ENCODE measurements at regions not wholly inside any gene's neighbourhood (a gene's known extent, or its start where the extent isn't known, plus 50 kb on each side); places are given as distances from the start of the nearest gene placed in this dataset.

- DNase-seq, result no peak
Measured at GRCh38 chr14:98278800-98279199, 993.2 kb downstream of the BCL11B start.

GRCh38 chr14:98280436-98280835, 991.6 kb downstream of the BCL11B start:
- DNase-seq, result no peak

GRCh38 chr14:98288825-98289224, 983.2 kb downstream of the BCL11B start:
- no peak for DNase-seq

- DNase-seq, result no peak
Measured at GRCh38 chr14:98290596-98290995, 981.4 kb downstream of the BCL11B start.

GRCh38 chr14:98292191-98292590, 979.8 kb downstream of the BCL11B start:
- DNase-seq, result no peak

- no peak for DNase-seq
Measured at GRCh38 chr14:98293576-98293975, 978.4 kb downstream of the BCL11B start.

- DNase-seq, result no peak
Measured at GRCh38 chr14:98296895-98297294, 975.1 kb downstream of the BCL11B start.

- DNase-seq, result no peak
Measured at GRCh38 chr14:98297567-98297966, 974.4 kb downstream of the BCL11B start.

GRCh38 chr14:98298481-98299244, 973.3 kb downstream of the BCL11B start:
- DNase-seq, result no peak

- no peak for DNase-seq
Measured at GRCh38 chr14:98301681-98302080, 970.3 kb downstream of the BCL11B start.

- no peak for DNase-seq
Measured at GRCh38 chr14:98304574-98304973, 967.4 kb downstream of the BCL11B start.

- DNase-seq, result no peak
Measured at GRCh38 chr14:98309591-98309990, 962.4 kb downstream of the BCL11B start.

- DNase-seq, result no peak
Measured at GRCh38 chr14:98312006-98312405, 960.0 kb downstream of the BCL11B start.

- DNase-seq, result no peak
Measured at GRCh38 chr14:98321841-98322240, 950.2 kb downstream of the BCL11B start.

- DNase-seq, result no peak
Measured at GRCh38 chr14:98323836-98324235, 948.2 kb downstream of the BCL11B start.

- DNase-seq, result no peak
Measured at GRCh38 chr14:98325761-98326160, 946.2 kb downstream of the BCL11B start.

- DNase-seq, result no peak
Measured at GRCh38 chr14:98328496-98328895, 943.5 kb downstream of the BCL11B start.

- no peak for DNase-seq
Measured at GRCh38 chr14:98334186-98334585, 937.8 kb downstream of the BCL11B start.

- no peak for DNase-seq
Measured at GRCh38 chr14:98341211-98341610, 930.8 kb downstream of the BCL11B start.

GRCh38 chr14:98345161-98345560, 926.8 kb downstream of the BCL11B start:
- no peak for DNase-seq

- DNase-seq, result no peak
Measured at GRCh38 chr14:98347686-98348085, 924.3 kb downstream of the BCL11B start.

- DNase-seq, result no peak
Measured at GRCh38 chr14:98348505-98348904, 923.5 kb downstream of the BCL11B start.

- DNase-seq, result no peak
Measured at GRCh38 chr14:98350213-98350612, 921.8 kb downstream of the BCL11B start.

GRCh38 chr14:98364961-98365360, 907.0 kb downstream of the BCL11B start:
- no peak for DNase-seq

- DNase-seq, result no peak
Measured at GRCh38 chr14:98366429-98366828, 905.6 kb downstream of the BCL11B start.
